Liver (tissue), 3 donors: ENCODE measurements at regions not wholly inside any gene's neighbourhood (a gene's known extent, or its start where the extent isn't known, plus 50 kb on each side); places are given as distances from the start of the nearest gene placed in this dataset.

ENCODE experiments used
- TAF1 ChIP-seq: conservative IDR thresholded peaks from 2 replicates; pipeline ENCODE4 v1.6.1; 2016; ENCODE audit warnings: antibody characterized with exemption, mild to moderate bottlenecking
- TF ChIP-seq, protein P1 (sequence below): fragments of 150-350 bp; IDR thresholded peaks from 2 replicates; pipeline ENCODE4 v1.5.1; 2017; ENCODE audit warnings: improper control_type of control experiment, low read depth, low read length; ENCODE audit not compliant: missing input control
- donor health status: healthy.
- donor health status: healthy.

DNA sequence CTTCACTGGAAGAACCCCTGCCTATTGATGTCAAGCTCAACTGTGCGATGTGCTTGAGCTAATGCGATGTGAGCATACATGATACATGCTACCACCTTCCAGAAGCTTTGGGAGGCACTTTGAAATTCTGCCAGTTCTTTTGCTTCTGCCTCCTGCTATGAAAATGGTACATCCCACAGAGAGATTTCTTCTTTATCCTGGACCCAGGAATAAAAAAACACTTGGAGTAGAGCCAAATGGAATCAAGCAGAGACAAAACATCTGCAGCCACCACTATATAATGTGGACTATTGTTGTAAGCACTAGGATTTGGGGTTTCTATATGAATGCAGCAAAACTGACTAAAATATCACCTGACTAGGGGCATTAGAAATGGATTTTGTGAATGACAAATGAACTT is 119.9 kb upstream of the GAP43 start:
- TF ChIP-seq, protein P1, sequence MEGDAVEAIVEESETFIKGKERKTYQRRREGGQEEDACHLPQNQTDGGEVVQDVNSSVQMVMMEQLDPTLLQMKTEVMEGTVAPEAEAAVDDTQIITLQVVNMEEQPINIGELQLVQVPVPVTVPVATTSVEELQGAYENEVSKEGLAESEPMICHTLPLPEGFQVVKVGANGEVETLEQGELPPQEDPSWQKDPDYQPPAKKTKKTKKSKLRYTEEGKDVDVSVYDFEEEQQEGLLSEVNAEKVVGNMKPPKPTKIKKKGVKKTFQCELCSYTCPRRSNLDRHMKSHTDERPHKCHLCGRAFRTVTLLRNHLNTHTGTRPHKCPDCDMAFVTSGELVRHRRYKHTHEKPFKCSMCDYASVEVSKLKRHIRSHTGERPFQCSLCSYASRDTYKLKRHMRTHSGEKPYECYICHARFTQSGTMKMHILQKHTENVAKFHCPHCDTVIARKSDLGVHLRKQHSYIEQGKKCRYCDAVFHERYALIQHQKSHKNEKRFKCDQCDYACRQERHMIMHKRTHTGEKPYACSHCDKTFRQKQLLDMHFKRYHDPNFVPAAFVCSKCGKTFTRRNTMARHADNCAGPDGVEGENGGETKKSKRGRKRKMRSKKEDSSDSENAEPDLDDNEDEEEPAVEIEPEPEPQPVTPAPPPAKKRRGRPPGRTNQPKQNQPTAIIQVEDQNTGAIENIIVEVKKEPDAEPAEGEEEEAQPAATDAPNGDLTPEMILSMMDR, result no peak
- no peak for TF ChIP-seq TAF1
